Retinal pigment epithelial cell (primary cell): ENCODE measurements at regions not wholly inside any gene's neighbourhood (a gene's known extent, or its start where the extent isn't known, plus 50 kb on each side); places are given as distances from the start of the nearest gene placed in this dataset.

Source experiments
- DNase-seq: peaks from one replicate; pipeline ENCODE4 v3.0.0-alpha.2; 2010; ENCODE audit warnings: low read depth
- H3K4me3 ChIP-seq: 2 replicates; pipeline ENCODE4 v1.5.1; 2011; ENCODE audit warnings: mild to moderate bottlenecking, low read length, control low read depth, moderate library complexity
- TF ChIP-seq, protein P1 (sequence below): conservative IDR thresholded peaks from 2 replicates; pipeline ENCODE4 v1.5.1; 2011; ENCODE audit warnings: low read depth, low read length, control low read depth, inconsistent platforms

DNA sequence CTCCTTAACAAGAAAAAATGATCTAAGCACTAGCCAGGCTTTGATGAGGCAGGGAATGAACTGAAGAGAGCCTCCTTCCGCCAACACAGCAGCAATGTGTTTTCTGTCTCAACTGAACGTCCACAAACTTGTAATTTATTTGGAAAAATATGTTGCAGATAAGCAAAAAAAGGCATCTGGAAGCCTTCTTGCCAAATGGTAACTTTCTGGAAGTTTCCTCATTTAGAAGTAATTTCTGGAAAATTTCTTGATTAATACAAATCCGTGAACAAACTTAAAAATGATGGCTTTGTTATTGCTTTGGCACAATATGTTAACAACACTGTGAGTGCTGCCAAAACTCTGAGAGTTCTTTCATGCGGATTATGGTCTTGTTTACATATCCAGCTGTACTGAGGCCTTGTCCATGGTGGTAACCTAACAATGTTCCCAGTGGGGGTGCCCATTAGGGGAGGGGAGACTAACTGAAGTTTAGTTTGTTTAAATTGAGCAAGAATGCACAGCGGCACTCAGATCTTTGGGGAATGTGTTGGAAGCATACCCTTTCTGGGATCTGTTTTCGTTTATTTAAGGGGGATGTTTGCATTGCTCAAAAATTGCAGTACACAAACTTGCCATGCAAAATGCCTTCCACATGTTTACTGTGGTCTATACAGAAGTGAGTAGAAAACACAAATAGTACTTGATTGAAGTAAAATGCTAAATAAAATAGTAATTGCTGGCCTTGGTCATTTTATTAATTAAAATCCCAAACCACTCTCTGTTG lies 334.7 kb downstream of the NR2F1-AS1 start:
- DNase-seq = no peak
- H3K4me3 ChIP-seq = no peak overlapping the region
- TF ChIP-seq, protein P1, sequence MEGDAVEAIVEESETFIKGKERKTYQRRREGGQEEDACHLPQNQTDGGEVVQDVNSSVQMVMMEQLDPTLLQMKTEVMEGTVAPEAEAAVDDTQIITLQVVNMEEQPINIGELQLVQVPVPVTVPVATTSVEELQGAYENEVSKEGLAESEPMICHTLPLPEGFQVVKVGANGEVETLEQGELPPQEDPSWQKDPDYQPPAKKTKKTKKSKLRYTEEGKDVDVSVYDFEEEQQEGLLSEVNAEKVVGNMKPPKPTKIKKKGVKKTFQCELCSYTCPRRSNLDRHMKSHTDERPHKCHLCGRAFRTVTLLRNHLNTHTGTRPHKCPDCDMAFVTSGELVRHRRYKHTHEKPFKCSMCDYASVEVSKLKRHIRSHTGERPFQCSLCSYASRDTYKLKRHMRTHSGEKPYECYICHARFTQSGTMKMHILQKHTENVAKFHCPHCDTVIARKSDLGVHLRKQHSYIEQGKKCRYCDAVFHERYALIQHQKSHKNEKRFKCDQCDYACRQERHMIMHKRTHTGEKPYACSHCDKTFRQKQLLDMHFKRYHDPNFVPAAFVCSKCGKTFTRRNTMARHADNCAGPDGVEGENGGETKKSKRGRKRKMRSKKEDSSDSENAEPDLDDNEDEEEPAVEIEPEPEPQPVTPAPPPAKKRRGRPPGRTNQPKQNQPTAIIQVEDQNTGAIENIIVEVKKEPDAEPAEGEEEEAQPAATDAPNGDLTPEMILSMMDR = no peak

DNA sequence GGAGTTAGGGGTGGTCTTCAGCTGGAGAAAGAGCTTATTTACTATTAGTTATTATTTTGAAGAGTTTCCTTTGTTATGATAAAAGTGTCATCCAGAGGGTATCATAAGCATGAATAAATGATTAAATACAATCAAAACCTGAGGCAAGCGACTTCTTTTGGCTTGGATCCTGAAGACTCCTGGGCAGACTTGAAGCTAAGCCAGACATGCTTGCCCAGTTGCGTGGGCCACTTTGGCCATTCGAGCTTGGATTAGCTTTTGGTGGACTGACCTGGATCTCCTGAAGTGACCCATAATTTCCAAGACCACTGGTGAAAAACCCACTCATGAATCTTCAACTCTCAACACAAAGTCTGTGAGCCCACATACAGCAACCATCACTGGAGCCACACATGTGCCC lies 335.8 kb downstream of the NR2F1-AS1 start:
- no peak for DNase-seq
- TF ChIP-seq, protein P1 = no peak
- H3K4me3 ChIP-seq = no peak overlapping the region

DNA sequence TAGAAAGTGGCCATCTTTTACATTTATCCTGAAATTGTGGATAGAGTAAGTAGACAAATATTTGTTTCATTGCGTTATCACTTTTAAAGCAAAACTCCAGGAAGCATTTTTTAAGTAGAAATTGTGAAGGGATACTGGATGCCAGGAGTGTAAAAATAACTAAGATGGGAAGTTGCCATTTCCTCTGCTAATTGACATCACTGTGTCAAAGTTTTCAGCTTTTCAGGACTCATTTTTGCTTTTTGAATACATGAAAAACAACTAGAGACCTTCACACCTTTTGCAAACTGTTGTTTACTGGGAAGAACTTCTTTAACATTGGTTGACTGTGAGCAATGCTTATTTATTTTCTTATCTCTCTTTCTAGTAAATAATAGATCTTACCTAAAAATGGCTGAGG lies 337.5 kb downstream of the NR2F1-AS1 start:
- DNase-seq = no peak
- TF ChIP-seq, protein P1 = no peak
- no peak overlapping the region for H3K4me3 ChIP-seq

DNA sequence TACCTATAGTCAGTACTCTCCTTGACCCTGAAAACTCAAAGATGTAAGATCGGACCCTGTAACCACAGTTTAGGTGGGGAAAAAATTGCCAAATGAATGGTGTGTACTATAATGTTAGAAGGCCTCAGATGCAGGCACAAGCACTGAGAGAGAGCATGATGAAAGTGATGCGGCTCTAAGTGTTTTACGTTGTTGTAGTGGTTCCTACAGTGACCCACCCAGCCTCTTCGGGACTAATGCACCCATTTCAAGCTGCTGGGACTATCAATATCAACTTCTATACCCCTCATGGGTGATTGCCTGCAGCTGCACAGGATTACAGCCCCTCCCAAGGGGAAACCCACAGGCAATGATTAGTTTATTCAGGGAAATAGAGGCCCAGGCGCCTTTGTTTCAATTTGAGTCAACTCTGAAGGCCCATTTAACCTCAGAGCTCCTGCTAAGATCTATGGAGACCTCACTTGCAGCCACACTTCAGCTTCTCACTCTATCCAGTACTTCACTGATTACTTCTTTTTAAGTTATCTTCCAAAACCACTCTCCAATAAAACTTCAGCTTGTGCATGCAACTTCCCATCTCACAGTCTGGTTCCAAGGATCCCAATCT lies 340.7 kb downstream of the NR2F1-AS1 start:
- TF ChIP-seq, protein P1 = no peak
- no peak for DNase-seq
- H3K4me3 ChIP-seq = no peak overlapping the region

DNA sequence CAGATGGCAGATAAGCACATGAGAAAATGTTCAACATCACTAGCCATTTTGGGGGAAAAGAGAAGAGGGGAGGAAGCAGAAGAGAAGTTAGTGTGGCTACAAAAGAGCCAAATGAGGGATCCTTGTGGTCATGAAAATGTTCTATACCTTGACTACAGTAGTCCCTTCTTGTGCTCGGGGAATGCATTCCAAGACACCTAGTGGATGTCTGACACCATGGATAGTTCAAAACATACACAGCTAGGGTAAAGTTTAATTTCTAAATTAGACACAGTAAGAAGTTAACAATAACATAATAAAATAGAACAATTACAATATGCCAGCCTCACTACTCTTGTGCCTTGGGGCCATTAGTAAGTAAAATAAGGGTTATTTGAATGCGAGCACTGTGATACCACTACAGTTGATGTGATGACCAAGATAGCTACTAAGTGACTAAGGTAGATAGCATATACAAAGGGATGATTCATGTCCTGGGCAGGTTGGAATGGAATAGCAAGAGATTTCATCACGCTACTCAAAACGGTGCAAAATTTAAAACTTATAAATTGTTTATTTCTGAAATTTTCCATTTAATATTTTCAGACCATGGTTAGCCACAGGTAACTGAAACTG lies 344.1 kb downstream of the NR2F1-AS1 start:
- no peak for DNase-seq
- H3K4me3 ChIP-seq = no peak overlapping the region
- TF ChIP-seq, protein P1 = no peak

DNA sequence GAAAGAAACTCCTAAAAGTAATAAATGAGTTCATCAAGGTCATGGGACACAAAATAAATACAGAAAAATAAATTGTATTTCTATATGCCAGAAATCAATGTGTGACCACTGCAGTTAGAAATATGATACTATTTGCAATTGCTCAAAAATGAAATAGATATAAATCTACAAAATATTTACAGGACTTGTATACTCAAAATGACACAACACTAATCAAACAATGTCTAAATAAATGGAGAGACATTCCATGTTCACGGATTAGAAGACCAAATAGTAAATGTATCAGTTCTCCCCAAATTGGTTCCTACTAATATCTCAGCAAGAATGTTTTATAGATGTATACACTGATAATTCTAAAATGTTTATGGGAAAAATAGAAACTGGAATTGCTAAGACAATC lies 345.3 kb downstream of the NR2F1-AS1 start:
- no peak for DNase-seq

More for the DNA sequence above, 345.3 kb downstream of the NR2F1-AS1 start:
- H3K4me3 ChIP-seq = no peak overlapping the region
- TF ChIP-seq, protein P1 = no peak
